ENCODE measurements at regions not wholly inside any gene's neighbourhood (a gene's known extent, or its start where the extent isn't known, plus 50 kb on each side); places are given as distances from the start of the nearest gene placed in this dataset.

- no peak for DNase-seq (ENCODE audit: low read depth in 2 of 2)
These were observed 168.5 kb upstream of the GLI2 start for GRCh38 chr2:120567128-120567527.

GRCh38 chr2:120568089-120568974 is 167.3 kb upstream of the GLI2 start:
- DNase-seq (ENCODE audit: low read depth in 2 of 2): no peak

- DNase-seq (ENCODE audit: low read depth in 2 of 2): no peak
These were observed 166.7 kb upstream of the GLI2 start for GRCh38 chr2:120568975-120569268.

GRCh38 chr2:120570001-120570400 is 165.7 kb upstream of the GLI2 start:
- DNase-seq (ENCODE audit: low read depth in 2 of 2): no peak

- DNase-seq (ENCODE audit: low read depth in 2 of 2): no peak
These were observed 165.1 kb upstream of the GLI2 start for GRCh38 chr2:120570546-120570945.

GRCh38 chr2:120571015-120571728 is 164.5 kb upstream of the GLI2 start:
- no peak for DNase-seq (ENCODE audit: low read depth in 2 of 2)

- DNase-seq (ENCODE audit: low read depth in 2 of 2): no peak
These were observed 163.4 kb upstream of the GLI2 start for GRCh38 chr2:120572226-120572625.

GRCh38 chr2:120574620-120575019 is 161.0 kb upstream of the GLI2 start:
- no peak for DNase-seq (ENCODE audit: low read depth in 2 of 2)

GRCh38 chr2:120575966-120576365 is 159.7 kb upstream of the GLI2 start:
- DNase-seq (ENCODE audit: low read depth in 2 of 2): no peak

GRCh38 chr2:120576509-120577474 is 158.9 kb upstream of the GLI2 start:
- no peak for DNase-seq (ENCODE audit: low read depth in 2 of 2)

- no peak for DNase-seq (ENCODE audit: low read depth in 2 of 2)
These were observed 157.9 kb upstream of the GLI2 start for GRCh38 chr2:120577721-120578295.

- DNase-seq (ENCODE audit: low read depth in 2 of 2): no peak
These were observed 156.9 kb upstream of the GLI2 start for GRCh38 chr2:120578576-120579352.

- no peak for DNase-seq (ENCODE audit: low read depth in 2 of 2)
These were observed 155.6 kb upstream of the GLI2 start for GRCh38 chr2:120579916-120580685.

- no peak for DNase-seq (ENCODE audit: low read depth in 2 of 2)
These were observed 155.0 kb upstream of the GLI2 start for GRCh38 chr2:120580709-120581108.

GRCh38 chr2:120583121-120583520 is 152.5 kb upstream of the GLI2 start:
- no peak for DNase-seq (ENCODE audit: low read depth in 2 of 2)

- DNase-seq (ENCODE audit: low read depth in 2 of 2): no peak
These were observed 151.7 kb upstream of the GLI2 start for GRCh38 chr2:120583851-120584570.

- DNase-seq (ENCODE audit: low read depth in 2 of 2): no peak
These were observed 149.0 kb upstream of the GLI2 start for GRCh38 chr2:120586507-120587278.

- no peak for DNase-seq (ENCODE audit: low read depth in 2 of 2)
These were observed 148.2 kb upstream of the GLI2 start for GRCh38 chr2:120587279-120587996.

All from stimulated activated CD4-positive, alpha-beta T cell treated with anti-CD3 and anti-CD28 coated beads, Interleukin-1b, Interleukin-23, amount 100 ng/mL, for 4 hours (primary cell).